Colonic mucosa (tissue), 4 donors: ENCODE measurements at regions not wholly inside any gene's neighbourhood (a gene's known extent, or its start where the extent isn't known, plus 50 kb on each side); places are given as distances from the start of the nearest gene placed in this dataset.

ENCODE experiments used
- DNase-seq: peaks from one replicate; pipeline ENCODE4 v3.0.0-alpha.2; 2020
- H3K27ac ChIP-seq: fragments of 200-600 bp; one replicate; pipeline ENCODE4 v1.8.0; 2021
- H3K27me3 ChIP-seq: fragments of 200-600 bp; one replicate; pipeline ENCODE4 v1.8.0; 2021
- H3K36me3 ChIP-seq: fragments of 200-600 bp; one replicate; pipeline ENCODE4 v1.8.0; 2021
- H3K4me1 ChIP-seq: fragments of 200-600 bp; one replicate; pipeline ENCODE4 v1.8.0; 2021; ENCODE audit warnings: mild to moderate bottlenecking
- H3K4me3 ChIP-seq: fragments of 200-600 bp; one replicate; pipeline ENCODE4 v1.8.0; 2021
- H3K9ac ChIP-seq, 2 donors: one replicate each; pipeline ENCODE4 v1.7.0; 2013; ENCODE audit warnings: control low read depth in 2 of 2, low read depth in 2 of 2, low read length in 2 of 2
- H3K9me3 ChIP-seq: fragments of 200-600 bp; one replicate; pipeline ENCODE4 v1.8.0; 2021
- intact Hi-C: fragments of 100-400 bp; cut with DNase I; formaldehyde crosslinking; loops from one replicate; pipeline ENCODE4 v1.14.1; 2022
- TF ChIP-seq, protein P1 (sequence below): fragments of 200-600 bp; IDR thresholded peaks from one replicate; pipeline ENCODE4 v1.8.0; 2022; ENCODE audit warnings: antibody characterized with exemption, mild to moderate bottlenecking
- donor health status: healthy.
- donor health status: DM: no; HTN: no; CAD: no.
- donor health status: DM: no; HTN: no; CAD: no.

DNA sequence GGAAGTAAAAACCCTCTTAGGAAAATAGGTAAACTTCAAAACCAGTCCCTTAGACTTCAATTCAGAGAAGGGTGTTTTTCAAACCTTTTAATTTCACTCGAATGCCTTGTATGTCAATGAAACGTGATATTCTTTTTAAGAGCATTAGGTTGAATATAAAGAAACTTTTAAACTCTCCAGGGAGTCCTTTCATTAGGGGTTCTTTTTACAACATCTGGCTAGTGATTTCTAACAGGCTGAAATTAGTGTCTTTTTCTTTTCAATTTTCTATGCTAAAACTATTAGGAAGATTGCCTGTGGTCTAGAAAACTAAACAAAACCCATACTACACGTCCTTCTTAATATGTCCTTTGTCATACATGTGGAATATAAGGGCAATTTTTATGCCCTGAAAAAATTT is 569.7 kb upstream of the CITED2 start:
- no peak overlapping the region for H3K4me3 ChIP-seq
- no peak overlapping the region for H3K27ac ChIP-seq
- no peak overlapping the region for H3K9ac ChIP-seq
- intact Hi-C loops, result no loop called here
- H3K4me1 ChIP-seq, result no peaks in the 10 kb centered on the region
- no peaks in the 10 kb centered on the region for H3K9me3 ChIP-seq
- H3K27me3 ChIP-seq, result no peaks in the 10 kb centered on the region
- TF ChIP-seq, protein P1, sequence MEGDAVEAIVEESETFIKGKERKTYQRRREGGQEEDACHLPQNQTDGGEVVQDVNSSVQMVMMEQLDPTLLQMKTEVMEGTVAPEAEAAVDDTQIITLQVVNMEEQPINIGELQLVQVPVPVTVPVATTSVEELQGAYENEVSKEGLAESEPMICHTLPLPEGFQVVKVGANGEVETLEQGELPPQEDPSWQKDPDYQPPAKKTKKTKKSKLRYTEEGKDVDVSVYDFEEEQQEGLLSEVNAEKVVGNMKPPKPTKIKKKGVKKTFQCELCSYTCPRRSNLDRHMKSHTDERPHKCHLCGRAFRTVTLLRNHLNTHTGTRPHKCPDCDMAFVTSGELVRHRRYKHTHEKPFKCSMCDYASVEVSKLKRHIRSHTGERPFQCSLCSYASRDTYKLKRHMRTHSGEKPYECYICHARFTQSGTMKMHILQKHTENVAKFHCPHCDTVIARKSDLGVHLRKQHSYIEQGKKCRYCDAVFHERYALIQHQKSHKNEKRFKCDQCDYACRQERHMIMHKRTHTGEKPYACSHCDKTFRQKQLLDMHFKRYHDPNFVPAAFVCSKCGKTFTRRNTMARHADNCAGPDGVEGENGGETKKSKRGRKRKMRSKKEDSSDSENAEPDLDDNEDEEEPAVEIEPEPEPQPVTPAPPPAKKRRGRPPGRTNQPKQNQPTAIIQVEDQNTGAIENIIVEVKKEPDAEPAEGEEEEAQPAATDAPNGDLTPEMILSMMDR, result no peak
- no peaks in the 10 kb centered on the region for H3K36me3 ChIP-seq
- DNase-seq, result no peak

DNA sequence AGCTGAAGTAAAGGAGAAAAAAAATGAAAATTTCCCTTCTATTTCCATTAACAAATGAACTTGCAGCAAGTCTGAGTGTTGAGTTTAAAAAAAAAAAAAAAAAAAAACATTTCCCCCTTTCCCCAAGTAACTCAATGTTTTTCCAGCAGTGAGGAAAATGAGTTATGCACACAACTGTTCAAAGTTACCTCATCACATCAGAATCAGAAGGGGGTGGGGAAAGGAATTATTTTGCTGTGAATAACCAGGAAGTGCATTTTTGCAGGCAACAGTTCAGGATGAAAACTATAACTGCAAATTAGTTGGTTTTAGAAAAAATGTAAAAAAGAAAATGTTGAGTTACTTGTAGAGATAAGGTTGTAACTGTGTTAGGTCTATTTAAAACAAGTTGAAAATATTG is 568.9 kb upstream of the CITED2 start:
- Histone ChIP-seq H3K9me3 (no peaks in the 10 kb centered on the region), H3K4me1 (no peaks in the 10 kb centered on the region), H3K4me3 (no peak overlapping the region), H3K36me3 (no peaks in the 10 kb centered on the region), H3K9ac (no peak overlapping the region), H3K27me3 (no peaks in the 10 kb centered on the region), H3K27ac (no peak overlapping the region)
- intact Hi-C loops, result no loop called here
- TF ChIP-seq, protein P1, result no peak
- no peak for DNase-seq

DNA sequence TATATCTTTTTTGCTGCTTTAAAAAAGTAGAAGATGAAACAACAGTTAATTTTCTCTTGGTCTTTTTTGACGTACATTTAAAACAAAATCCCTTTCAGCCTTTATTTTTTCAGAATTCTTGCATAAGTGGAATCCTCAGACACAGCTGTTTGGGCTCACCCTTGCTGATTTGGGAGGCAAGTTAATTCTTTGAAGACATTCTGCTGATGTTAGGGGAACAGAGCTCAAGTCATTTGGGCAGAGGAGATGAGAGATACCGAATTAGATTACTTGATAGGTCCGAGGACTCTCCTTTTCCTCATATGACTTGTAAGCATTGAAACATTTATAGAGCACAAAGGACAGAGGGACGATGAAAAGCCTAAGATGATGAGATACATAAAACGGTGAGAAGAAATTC is 567.9 kb upstream of the CITED2 start:
- DNase-seq, result no peak
- intact Hi-C loops, result no loop called here
- Histone ChIP-seq H3K27me3 (no peaks in the 10 kb centered on the region), H3K4me3 (no peak overlapping the region), H3K4me1 (no peaks in the 10 kb centered on the region), H3K36me3 (no peaks in the 10 kb centered on the region), H3K9me3 (no peaks in the 10 kb centered on the region), H3K9ac (no peak overlapping the region), H3K27ac (no peak overlapping the region)
- TF ChIP-seq, protein P1, result no peak

DNA sequence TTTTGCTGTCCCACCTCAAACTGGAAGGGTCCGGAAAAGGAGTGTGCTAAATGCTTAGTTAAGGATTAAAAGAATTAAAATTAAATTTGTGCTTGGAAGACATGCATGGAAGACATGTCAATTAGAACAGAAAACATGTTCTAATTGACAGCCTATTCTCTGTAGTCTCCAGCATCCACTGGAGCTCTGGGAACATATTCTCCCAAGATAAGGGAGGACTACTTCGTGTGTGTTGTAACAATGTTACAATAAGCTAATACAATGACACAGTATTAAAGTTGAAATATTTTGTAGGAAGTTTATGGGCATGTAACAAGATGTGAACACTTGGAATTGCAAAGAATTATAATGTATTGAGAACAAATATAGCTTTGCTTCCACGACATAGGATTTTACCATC is 567.4 kb upstream of the CITED2 start:
- Histone ChIP-seq H3K27me3 (no peaks in the 10 kb centered on the region), H3K36me3 (no peaks in the 10 kb centered on the region), H3K27ac (no peak overlapping the region), H3K9ac (no peak overlapping the region), H3K4me3 (no peak overlapping the region), H3K9me3 (no peaks in the 10 kb centered on the region), H3K4me1 (no peaks in the 10 kb centered on the region)
- no peak for DNase-seq
- TF ChIP-seq, protein P1, result no peak
- intact Hi-C loops, result no loop called here

DNA sequence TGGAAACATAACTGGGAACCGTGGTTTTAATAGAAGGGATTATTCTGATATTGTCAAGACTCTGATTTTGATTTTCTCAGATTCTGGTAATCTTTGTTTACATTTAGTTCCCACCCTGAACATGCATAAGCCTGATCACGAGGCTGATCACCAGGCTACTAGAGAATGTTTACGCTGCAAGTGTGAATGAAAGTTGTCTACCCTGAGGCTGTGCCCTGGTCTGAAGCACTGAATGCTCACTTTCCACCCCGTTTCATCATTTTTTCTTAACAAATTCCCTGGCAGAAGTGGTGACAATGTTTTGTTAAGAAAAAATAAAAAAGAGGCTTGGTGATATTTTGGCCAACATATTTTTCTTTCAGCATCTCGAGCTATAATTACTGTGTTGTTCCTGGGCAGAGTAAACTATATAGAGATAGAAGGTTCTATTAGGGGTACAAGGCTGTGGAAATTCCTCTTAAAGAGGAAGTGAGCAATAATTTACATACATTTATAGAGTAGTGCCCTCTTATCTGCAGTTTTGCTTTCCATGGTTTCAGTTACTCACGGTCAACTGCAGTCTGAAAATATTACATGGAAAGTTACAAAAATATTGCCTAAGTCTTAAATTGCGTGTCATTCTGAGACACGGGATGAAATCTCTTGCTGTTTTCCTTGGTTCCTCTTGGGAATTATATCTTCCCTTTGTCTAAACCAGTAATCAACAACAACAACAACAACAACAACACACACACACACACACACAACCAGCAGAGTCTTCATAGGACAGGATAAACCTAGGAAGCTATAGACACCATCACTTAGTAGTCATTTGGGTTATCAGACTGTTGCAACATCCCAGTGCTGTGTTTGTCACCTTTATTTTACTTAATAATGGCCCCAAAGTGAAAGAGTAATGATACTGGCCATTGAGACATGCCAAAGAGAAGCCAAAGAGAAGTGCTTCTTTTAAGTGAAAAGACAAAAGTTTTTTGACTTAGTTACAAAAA is 566.6 kb upstream of the CITED2 start:
- no peak overlapping the region for H3K27ac ChIP-seq
- DNase-seq, result no peak

More for the DNA sequence above, 566.6 kb upstream of the CITED2 start:
- no peaks in the 10 kb centered on the region for H3K27me3 ChIP-seq
- H3K4me3 ChIP-seq, result no peak overlapping the region
- TF ChIP-seq, protein P1, result no peak
- H3K9me3 ChIP-seq, result no peaks in the 10 kb centered on the region
- intact Hi-C loops, result no loop called here
- no peak overlapping the region for H3K9ac ChIP-seq
- H3K36me3 ChIP-seq, result no peaks in the 10 kb centered on the region
- H3K4me1 ChIP-seq, result no peaks in the 10 kb centered on the region
